WTC11 (cell line): ENCODE measurements at regions not wholly inside any gene's neighbourhood (a gene's known extent, or its start where the extent isn't known, plus 50 kb on each side); places are given as distances from the start of the nearest gene placed in this dataset.

Experiments used
- ATAC-seq: fragments of 200-7000 bp; cut with Tn5 transposase; 2 replicates; pipeline ENCODE4 v1.10.0; 2021; ENCODE audit warnings: mild to moderate bottlenecking, moderate library complexity
- CTCF ChIA-PET: fragments of 300-600 bp; sonication (Branson Sonifier 250); formaldehyde crosslinking; loops from one replicate; lab custom pipeline; 2021; ENCODE audit warnings: antibody characterized with exemption; lab: Charles Lee
- POLR2A ChIA-PET: fragments of 350-600 bp; sonication (Branson Sonifier 250); formaldehyde crosslinking; loops from one replicate; lab custom pipeline; 2021; ENCODE audit warnings: antibody characterized with exemption; lab: Charles Lee
- DNase-seq: peaks from one replicate; pipeline ENCODE4 v3.0.0; 2021; ENCODE audit warnings: low spot score
- H3K27ac Mint-ChIP-seq: 2 replicates; pipeline ENCODE4 v1.8.0; 2021; ENCODE audit warnings: mixed read lengths
- H3K27me3 Mint-ChIP-seq: 2 replicates; pipeline ENCODE4 v1.8.0; 2021; ENCODE audit warnings: low read depth, mild to moderate bottlenecking, moderate library complexity, mixed read lengths
- H3K36me3 Mint-ChIP-seq: 2 replicates; pipeline ENCODE4 v1.8.0; 2021; ENCODE audit warnings: mixed read lengths
- H3K4me1 Mint-ChIP-seq: 2 replicates; pipeline ENCODE4 v1.8.0; 2022; ENCODE audit warnings: mixed read lengths
- H3K4me3 Mint-ChIP-seq: 2 replicates; pipeline ENCODE4 v1.8.0; 2021; ENCODE audit warnings: mild to moderate bottlenecking, moderate library complexity, mixed read lengths
- H3K9me3 Mint-ChIP-seq: 2 replicates; pipeline ENCODE4 v1.8.0; 2021; ENCODE audit warnings: mixed read lengths
- ATF2 ChIP-seq: sonication (generic); formaldehyde crosslinking; IDR thresholded peaks from 2 replicates; pipeline ENCODE4 v1.8.1; 2022; ENCODE audit warnings: low read depth, missing genetic modification reagents, borderline replicate concordance
- E2F1 ChIP-seq: sonication (generic); formaldehyde crosslinking; IDR thresholded peaks from 2 replicates; pipeline ENCODE4 v1.8.0; 2022; ENCODE audit warnings: mild to moderate bottlenecking, missing genetic modification reagents
- EMX1 ChIP-seq: fragments of 250-450 bp; sonication (Bioruptor Pico); IDR thresholded peaks from 2 replicates; pipeline ENCODE4 v1.8.0; 2021; ENCODE audit warnings: mild to moderate bottlenecking
- FOXJ3 ChIP-seq: sonication (generic); formaldehyde crosslinking; IDR thresholded peaks from 2 replicates; pipeline ENCODE4 v1.9.0; 2021; ENCODE audit warnings: missing genetic modification reagents, mild to moderate bottlenecking, borderline replicate concordance
- FOXK1 ChIP-seq: sonication (generic); formaldehyde crosslinking; IDR thresholded peaks from 2 replicates; pipeline ENCODE4 v1.8.0; 2022; ENCODE audit warnings: mild to moderate bottlenecking, moderate library complexity, missing genetic modification reagents
- FOXP1 ChIP-seq: sonication (generic); formaldehyde crosslinking; IDR thresholded peaks from 2 replicates; pipeline ENCODE4 v1.8.0; 2022; ENCODE audit warnings: missing genetic modification reagents, mild to moderate bottlenecking, moderate library complexity, borderline replicate concordance
- HMGA2 ChIP-seq: fragments of 250-450 bp; sonication (Bioruptor Pico); IDR thresholded peaks from 2 replicates; pipeline ENCODE4 v1.4.0; 2021; ENCODE audit warnings: mild to moderate bottlenecking, moderate library complexity
- IRF2 ChIP-seq: sonication (generic); formaldehyde crosslinking; IDR thresholded peaks from 2 replicates; pipeline ENCODE4 v1.8.0; 2022; ENCODE audit warnings: low read depth, missing genetic modification reagents, borderline replicate concordance
- MYBL2 ChIP-seq: sonication (generic); formaldehyde crosslinking; IDR thresholded peaks from 2 replicates; pipeline ENCODE4 v1.8.1; 2023; ENCODE audit warnings: mild to moderate bottlenecking, moderate library complexity, missing genetic modification reagents
- NFATC4 ChIP-seq: fragments of 250-450 bp; sonication (Bioruptor Pico); IDR thresholded peaks from 2 replicates; pipeline ENCODE4 v1.9.0; 2021; ENCODE audit warnings: mild to moderate bottlenecking
- NR2C2 ChIP-seq: sonication (generic); formaldehyde crosslinking; IDR thresholded peaks from 2 replicates; pipeline ENCODE4 v1.8.0; 2022; ENCODE audit warnings: mild to moderate bottlenecking, missing genetic modification reagents
- ZNF121 ChIP-seq: sonication (generic); formaldehyde crosslinking; IDR thresholded peaks from 2 replicates; pipeline ENCODE4 v1.8.0; 2023; ENCODE audit warnings: missing genetic modification reagents
- ZNF138 ChIP-seq: sonication (generic); formaldehyde crosslinking; conservative IDR thresholded peaks from 2 replicates; pipeline ENCODE4 v1.8.1; 2022; ENCODE audit warnings: mild to moderate bottlenecking, moderate library complexity, missing genetic modification reagents
- ZNF317 ChIP-seq: sonication (generic); formaldehyde crosslinking; IDR thresholded peaks from 2 replicates; pipeline ENCODE4 v1.8.1; 2023; ENCODE audit warnings: low read depth, mild to moderate bottlenecking, moderate library complexity, missing genetic modification reagents, borderline replicate concordance
- ZNF416 ChIP-seq: fragments of 250-450 bp; sonication (Bioruptor Pico); IDR thresholded peaks from 2 replicates; pipeline ENCODE4 v1.9.0; 2021; ENCODE audit warnings: mild to moderate bottlenecking, inconsistent platforms
- ZNF425 ChIP-seq: fragments of 250-450 bp; sonication (Bioruptor Pico); conservative IDR thresholded peaks from 2 replicates; pipeline ENCODE4 v1.9.0; 2021; ENCODE audit warnings: mild to moderate bottlenecking
- TF ChIP-seq, protein P1 (sequence below): sonication (generic); formaldehyde crosslinking; IDR thresholded peaks from 2 replicates; pipeline ENCODE4 v1.8.0; 2022; ENCODE audit warnings: missing genetic modification reagents
- TF ChIP-seq, protein P2 (sequence below): fragments of 250-450 bp; sonication (Bioruptor Pico); IDR thresholded peaks from 2 replicates; pipeline ENCODE4 v1.8.0; 2021; ENCODE audit warnings: mild to moderate bottlenecking

GRCh38 chr16:7980133-7980483 is 610.2 kb downstream of the TMEM114 start (continued):
- no peak for TF ChIP-seq E2F1
- TF ChIP-seq, protein P1, sequence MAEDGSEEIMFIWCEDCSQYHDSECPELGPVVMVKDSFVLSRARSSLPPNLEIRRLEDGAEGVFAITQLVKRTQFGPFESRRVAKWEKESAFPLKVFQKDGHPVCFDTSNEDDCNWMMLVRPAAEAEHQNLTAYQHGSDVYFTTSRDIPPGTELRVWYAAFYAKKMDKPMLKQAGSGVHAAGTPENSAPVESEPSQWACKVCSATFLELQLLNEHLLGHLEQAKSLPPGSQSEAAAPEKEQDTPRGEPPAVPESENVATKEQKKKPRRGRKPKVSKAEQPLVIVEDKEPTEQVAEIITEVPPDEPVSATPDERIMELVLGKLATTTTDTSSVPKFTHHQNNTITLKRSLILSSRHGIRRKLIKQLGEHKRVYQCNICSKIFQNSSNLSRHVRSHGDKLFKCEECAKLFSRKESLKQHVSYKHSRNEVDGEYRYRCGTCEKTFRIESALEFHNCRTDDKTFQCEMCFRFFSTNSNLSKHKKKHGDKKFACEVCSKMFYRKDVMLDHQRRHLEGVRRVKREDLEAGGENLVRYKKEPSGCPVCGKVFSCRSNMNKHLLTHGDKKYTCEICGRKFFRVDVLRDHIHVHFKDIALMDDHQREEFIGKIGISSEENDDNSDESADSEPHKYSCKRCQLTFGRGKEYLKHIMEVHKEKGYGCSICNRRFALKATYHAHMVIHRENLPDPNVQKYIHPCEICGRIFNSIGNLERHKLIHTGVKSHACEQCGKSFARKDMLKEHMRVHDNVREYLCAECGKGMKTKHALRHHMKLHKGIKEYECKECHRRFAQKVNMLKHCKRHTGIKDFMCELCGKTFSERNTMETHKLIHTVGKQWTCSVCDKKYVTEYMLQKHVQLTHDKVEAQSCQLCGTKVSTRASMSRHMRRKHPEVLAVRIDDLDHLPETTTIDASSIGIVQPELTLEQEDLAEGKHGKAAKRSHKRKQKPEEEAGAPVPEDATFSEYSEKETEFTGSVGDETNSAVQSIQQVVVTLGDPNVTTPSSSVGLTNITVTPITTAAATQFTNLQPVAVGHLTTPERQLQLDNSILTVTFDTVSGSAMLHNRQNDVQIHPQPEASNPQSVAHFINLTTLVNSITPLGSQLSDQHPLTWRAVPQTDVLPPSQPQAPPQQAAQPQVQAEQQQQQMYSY (CRISPR knock-in tag) = no peak
- no peak for TF ChIP-seq ZNF317 (CRISPR knock-in tag)
- no peak for TF ChIP-seq EMX1 (CRISPR knock-in tag)
- TF ChIP-seq, protein P2, sequence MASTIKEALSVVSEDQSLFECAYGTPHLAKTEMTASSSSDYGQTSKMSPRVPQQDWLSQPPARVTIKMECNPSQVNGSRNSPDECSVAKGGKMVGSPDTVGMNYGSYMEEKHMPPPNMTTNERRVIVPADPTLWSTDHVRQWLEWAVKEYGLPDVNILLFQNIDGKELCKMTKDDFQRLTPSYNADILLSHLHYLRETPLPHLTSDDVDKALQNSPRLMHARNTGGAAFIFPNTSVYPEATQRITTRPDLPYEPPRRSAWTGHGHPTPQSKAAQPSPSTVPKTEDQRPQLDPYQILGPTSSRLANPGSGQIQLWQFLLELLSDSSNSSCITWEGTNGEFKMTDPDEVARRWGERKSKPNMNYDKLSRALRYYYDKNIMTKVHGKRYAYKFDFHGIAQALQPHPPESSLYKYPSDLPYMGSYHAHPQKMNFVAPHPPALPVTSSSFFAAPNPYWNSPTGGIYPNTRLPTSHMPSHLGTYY (CRISPR knock-in tag) = no peak

GRCh38 chr16:7979448-7980132 is 610.7 kb downstream of the TMEM114 start:
- Mint-ChIP-seq H3K9me3 (peaks cover 90% of the 10 kb centered on the region), H3K4me3 (no peak overlapping the region), H3K27me3 (peaks cover 14% of the 10 kb centered on the region; the same call in 1 of the 2 replicates), H3K36me3 (peaks cover 71% of the 10 kb centered on the region), H3K4me1 (no peaks in the 10 kb centered on the region), H3K27ac (no peak overlapping the region)
- CTCF ChIA-PET = no interaction called here
- ATAC-seq = no peak
- POLR2A ChIA-PET = no interaction called here
- no peak for DNase-seq
- TF ChIP-seq MYBL2 (no peak), FOXJ3 (CRISPR knock-in tag) (no peak), ZNF138 (no peak), ZNF121 (CRISPR knock-in tag) (no peak), NFATC4 (no peak), FOXK1 (CRISPR knock-in tag) (no peak), ATF2 (CRISPR knock-in tag) (no peak), ZNF416 (no peak), IRF2 (no peak), ZNF425 (CRISPR knock-in tag) (no peak), HMGA2 (CRISPR knock-in tag) (no peak), FOXP1 (no peak), NR2C2 (CRISPR knock-in tag) (no peak)
- TF ChIP-seq, all 79 proteins: peak for 0
